ENCODE measurements at regions not wholly inside any gene's neighbourhood (a gene's known extent, or its start where the extent isn't known, plus 50 kb on each side); places are given as distances from the start of the nearest gene placed in this dataset.

- no peak for ATAC-seq (replicated peaks; ENCODE audit: extremely low read depth, poor library complexity, severe bottlenecking)
- Mint-ChIP-seq H3K9me3 (no peaks in the 10 kb centered on the region), H3K4me1 (no peaks in the 10 kb centered on the region), H3K36me3 (ENCODE audit: insufficient read depth) (no peaks in the 10 kb centered on the region), H3K27me3 (no peaks in the 10 kb centered on the region), H3K4me3 (no peak overlapping the region), H3K27ac (ENCODE audit: low read depth) (no peak overlapping the region)
- DNase-seq (ENCODE audit: low spot score in 2 of 2): no peak
These were observed 147.0 kb upstream of the TNRC6C start for GRCh38 chr17:77811521-77811920.

DNA sequence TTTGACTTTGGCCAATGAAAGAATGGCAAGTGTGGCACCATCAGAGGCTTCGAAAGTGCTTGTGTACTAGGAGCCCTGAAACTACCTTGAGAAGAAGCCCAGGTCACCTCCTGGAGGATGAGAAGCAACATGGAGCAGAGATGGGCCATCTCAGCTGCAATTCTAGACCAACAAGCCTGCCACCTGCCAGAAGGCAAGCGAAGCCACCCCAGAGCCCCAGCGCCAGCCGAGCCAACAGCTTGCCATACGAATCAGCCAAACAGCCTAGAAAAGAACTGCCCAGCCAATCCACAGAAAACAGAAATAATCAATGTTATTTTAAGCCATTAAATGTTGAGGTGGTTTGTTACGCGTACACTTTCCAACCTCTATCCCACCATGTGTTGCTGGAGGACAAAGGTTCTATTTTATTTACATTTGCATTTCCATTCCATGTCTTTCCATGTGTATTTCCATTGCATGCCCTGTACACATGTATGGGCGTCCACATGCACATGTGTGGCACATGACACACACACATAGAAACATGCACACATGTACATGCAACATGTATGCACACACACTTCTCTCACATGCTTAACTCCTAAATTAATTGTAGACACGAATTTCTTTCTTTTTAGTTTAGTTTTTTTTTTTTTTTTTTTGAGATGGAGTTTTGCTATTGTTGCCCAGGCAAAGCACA is 144.3 kb upstream of the TNRC6C start:
- Mint-ChIP-seq H3K4me3 (no peak overlapping the region), H3K9me3 (no peaks in the 10 kb centered on the region), H3K36me3 (ENCODE audit: insufficient read depth) (peaks cover 4% of the 10 kb centered on the region), H3K4me1 (no peaks in the 10 kb centered on the region), H3K27ac (ENCODE audit: low read depth) (no peak overlapping the region), H3K27me3 (no peaks in the 10 kb centered on the region)
- ATAC-seq (replicated peaks; ENCODE audit: extremely low read depth, poor library complexity, severe bottlenecking) (no peak), DNase-seq (ENCODE audit: low spot score in 2 of 2) (no peak)

GRCh38 chr17:77815127-77815905 is 143.2 kb upstream of the TNRC6C start:
- no peaks in the 10 kb centered on the region for H3K9me3 Mint-ChIP-seq
- ATAC-seq (replicated peaks; ENCODE audit: extremely low read depth, poor library complexity, severe bottlenecking): no peak
- no peak overlapping the region for H3K27ac Mint-ChIP-seq (ENCODE audit: low read depth)
- no peaks in the 10 kb centered on the region for H3K4me1 Mint-ChIP-seq
- DNase-seq (ENCODE audit: low spot score in 2 of 2): no peak
- H3K36me3 Mint-ChIP-seq (ENCODE audit: insufficient read depth): peaks cover 4% of the 10 kb centered on the region
- no peaks in the 10 kb centered on the region for H3K27me3 Mint-ChIP-seq
- no peak overlapping the region for H3K4me3 Mint-ChIP-seq

DNA sequence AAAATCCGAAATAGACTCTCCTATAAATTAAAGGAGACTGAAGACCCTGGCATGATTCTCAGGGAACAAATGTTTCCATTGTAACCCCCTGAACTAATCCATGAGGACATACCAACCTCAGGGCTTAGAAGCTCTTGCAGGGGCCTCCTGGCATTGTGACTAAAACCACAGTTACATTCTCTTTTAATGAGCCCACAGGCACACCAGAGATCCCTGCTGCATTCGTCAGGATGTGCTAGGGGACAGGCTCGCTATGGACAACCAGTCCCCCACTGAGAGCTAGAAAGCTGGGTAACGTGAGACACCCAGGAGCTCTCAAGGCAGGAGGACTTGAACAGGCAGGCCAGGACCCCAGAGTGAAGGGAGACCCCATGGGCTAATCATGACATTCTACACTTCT is 140.6 kb upstream of the TNRC6C start:
- Mint-ChIP-seq H3K36me3 (ENCODE audit: insufficient read depth) (peaks cover 4% of the 10 kb centered on the region), H3K27ac (ENCODE audit: low read depth) (peak overlapping the region; percentile 31), H3K27me3 (no peaks in the 10 kb centered on the region), H3K4me1 (no peaks in the 10 kb centered on the region), H3K9me3 (no peaks in the 10 kb centered on the region), H3K4me3 (no peak overlapping the region)
- DNase-seq (ENCODE audit: low spot score in 2 of 2) (no peak), ATAC-seq (replicated peaks; ENCODE audit: extremely low read depth, poor library complexity, severe bottlenecking) (no peak)

DNA sequence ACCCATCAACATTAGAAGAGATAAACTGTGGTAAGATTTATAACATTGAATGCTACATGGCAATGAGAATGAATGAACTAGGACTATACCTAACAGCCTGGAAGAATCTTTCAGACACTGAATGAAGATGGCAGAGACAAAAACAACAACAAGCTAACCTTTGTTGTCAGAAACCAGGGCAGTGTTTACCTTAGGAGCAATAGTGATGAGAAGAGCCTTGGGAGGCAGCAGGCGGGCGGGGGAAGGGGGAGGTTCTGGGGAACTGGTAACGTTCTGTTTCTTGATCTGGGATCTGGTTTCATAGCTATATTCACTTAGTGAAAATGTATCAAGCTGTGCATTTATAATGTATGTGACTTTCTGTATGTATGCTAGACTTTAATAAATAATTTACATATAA is 139.0 kb upstream of the TNRC6C start:
- Mint-ChIP-seq H3K9me3 (no peaks in the 10 kb centered on the region), H3K4me3 (no peak overlapping the region), H3K4me1 (peaks cover 4% of the 10 kb centered on the region), H3K27ac (ENCODE audit: low read depth) (no peak overlapping the region), H3K27me3 (no peaks in the 10 kb centered on the region), H3K36me3 (ENCODE audit: insufficient read depth) (peaks cover 4% of the 10 kb centered on the region)
- DNase-seq (ENCODE audit: low spot score in 2 of 2) (no peak), ATAC-seq (replicated peaks; ENCODE audit: extremely low read depth, poor library complexity, severe bottlenecking) (no peak)

- no peak for ATAC-seq (replicated peaks; ENCODE audit: extremely low read depth, poor library complexity, severe bottlenecking)
- H3K27me3 Mint-ChIP-seq: no peaks in the 10 kb centered on the region
- peaks cover 4% of the 10 kb centered on the region for H3K36me3 Mint-ChIP-seq (ENCODE audit: insufficient read depth)
- H3K9me3 Mint-ChIP-seq: no peaks in the 10 kb centered on the region
- DNase-seq (ENCODE audit: low spot score in 2 of 2): no peak
- H3K4me1 Mint-ChIP-seq: peaks cover 4% of the 10 kb centered on the region
- H3K4me3 Mint-ChIP-seq: no peak overlapping the region
- H3K27ac Mint-ChIP-seq (ENCODE audit: low read depth): no peak overlapping the region
These were observed 137.4 kb upstream of the TNRC6C start for GRCh38 chr17:77821114-77821513.

GRCh38 chr17:77822302-77823030 is 136.0 kb upstream of the TNRC6C start:
- no peaks in the 10 kb centered on the region for H3K27me3 Mint-ChIP-seq
- no peak overlapping the region for H3K27ac Mint-ChIP-seq (ENCODE audit: low read depth)
- H3K4me1 Mint-ChIP-seq: peaks cover 4% of the 10 kb centered on the region
- H3K36me3 Mint-ChIP-seq (ENCODE audit: insufficient read depth): peaks cover 1% of the 10 kb centered on the region
- DNase-seq (ENCODE audit: low spot score in 2 of 2) (no peak), ATAC-seq (replicated peaks; ENCODE audit: extremely low read depth, poor library complexity, severe bottlenecking) (no peak)
- H3K9me3 Mint-ChIP-seq: no peaks in the 10 kb centered on the region
- H3K4me3 Mint-ChIP-seq: no peak overlapping the region

DNA sequence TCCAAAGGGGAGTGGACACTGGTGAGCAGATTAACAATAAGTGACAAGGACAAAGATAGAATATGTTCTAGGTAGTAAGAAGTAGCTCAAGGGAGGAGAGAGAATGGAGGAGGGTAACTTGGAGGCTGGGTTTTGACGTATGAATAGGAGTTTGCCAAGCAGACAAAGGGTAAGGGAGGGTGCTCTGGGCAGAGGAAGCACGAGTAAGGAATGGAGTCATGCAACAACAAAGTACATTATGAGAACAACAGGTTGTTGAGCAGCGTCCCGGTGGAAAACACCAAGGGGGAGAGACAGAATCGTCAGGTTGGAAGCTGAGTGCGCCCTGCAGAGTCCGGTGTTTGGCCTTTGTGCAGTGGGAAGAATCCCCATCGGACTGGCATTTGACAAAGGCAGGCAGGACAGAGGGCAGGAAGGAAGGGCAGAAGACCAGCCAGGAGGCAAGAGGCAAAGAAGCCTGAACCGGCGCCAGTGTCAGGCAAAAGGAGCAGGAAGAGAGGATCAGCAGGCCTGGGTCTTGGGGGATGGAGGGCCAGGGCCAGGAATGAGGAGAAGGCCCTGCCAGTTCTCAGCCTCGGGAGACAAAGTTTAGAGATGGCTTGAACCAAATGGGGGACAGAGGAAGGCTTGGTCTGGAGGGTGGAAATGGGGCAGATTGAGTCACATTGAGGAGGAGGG is 134.3 kb upstream of the TNRC6C start:
- DNase-seq (ENCODE audit: low spot score in 2 of 2) (no peak), ATAC-seq (replicated peaks; ENCODE audit: extremely low read depth, poor library complexity, severe bottlenecking) (no peak)
- Mint-ChIP-seq H3K4me1 (peaks cover 12% of the 10 kb centered on the region), H3K4me3 (no peak overlapping the region), H3K27me3 (no peaks in the 10 kb centered on the region), H3K27ac (ENCODE audit: low read depth) (no peak overlapping the region), H3K36me3 (ENCODE audit: insufficient read depth) (no peaks in the 10 kb centered on the region), H3K9me3 (no peaks in the 10 kb centered on the region)

- Mint-ChIP-seq H3K27me3 (no peaks in the 10 kb centered on the region), H3K9me3 (no peaks in the 10 kb centered on the region), H3K4me3 (no peak overlapping the region), H3K36me3 (ENCODE audit: insufficient read depth) (no peaks in the 10 kb centered on the region), H3K4me1 (peaks cover 12% of the 10 kb centered on the region), H3K27ac (ENCODE audit: low read depth) (no peak overlapping the region)
- ATAC-seq (replicated peaks; ENCODE audit: extremely low read depth, poor library complexity, severe bottlenecking) (no peak), DNase-seq (ENCODE audit: low spot score in 2 of 2) (no peak)
These were observed 133.7 kb upstream of the TNRC6C start for GRCh38 chr17:77824780-77825280.

GRCh38 chr17:77825621-77826020 is 132.9 kb upstream of the TNRC6C start:
- Mint-ChIP-seq H3K4me3 (no peak overlapping the region), H3K9me3 (no peaks in the 10 kb centered on the region), H3K27ac (ENCODE audit: low read depth) (no peak overlapping the region), H3K27me3 (no peaks in the 10 kb centered on the region), H3K4me1 (peaks cover 15% of the 10 kb centered on the region), H3K36me3 (ENCODE audit: insufficient read depth) (no peaks in the 10 kb centered on the region)
- ATAC-seq (replicated peaks; ENCODE audit: extremely low read depth, poor library complexity, severe bottlenecking): no peak
- no peak for DNase-seq (ENCODE audit: low spot score in 2 of 2)

DNA sequence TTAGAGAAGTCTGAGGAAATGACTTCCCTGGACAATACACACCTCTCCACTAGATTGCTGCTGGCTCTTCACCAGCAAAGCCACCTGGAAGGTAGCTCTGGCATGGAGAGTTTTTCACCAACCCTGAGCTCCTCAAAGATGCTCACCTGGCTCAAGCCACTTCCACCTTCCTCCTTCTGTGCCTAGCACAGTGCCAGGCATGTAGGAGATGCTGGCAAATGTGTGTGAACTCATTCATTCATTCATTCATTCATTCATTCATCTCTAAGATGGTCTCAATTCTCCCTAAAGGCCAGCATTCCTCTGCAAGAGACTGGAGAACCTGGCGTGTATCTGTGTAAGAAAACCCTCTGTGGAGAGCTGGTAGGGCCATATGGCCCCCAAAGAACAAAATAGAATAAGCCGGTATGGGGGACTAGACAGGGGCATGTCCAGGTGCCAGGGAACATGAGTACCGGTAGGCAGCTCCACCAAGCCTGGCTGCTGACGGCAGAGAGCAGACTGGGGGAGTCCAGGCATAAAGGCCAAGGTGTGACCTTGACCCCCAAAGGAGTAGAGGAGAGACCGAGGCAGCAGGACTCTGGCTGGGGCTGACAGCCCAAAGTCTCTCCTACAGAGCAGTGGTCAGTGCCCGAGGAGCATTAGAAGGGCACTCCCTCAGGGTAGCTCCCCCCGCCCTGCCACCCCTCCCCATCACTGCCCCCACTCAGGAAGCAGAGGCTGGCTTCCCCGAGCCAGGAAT is 132.2 kb upstream of the TNRC6C start:
- H3K27me3 Mint-ChIP-seq: no peaks in the 10 kb centered on the region
- no peak overlapping the region for H3K4me3 Mint-ChIP-seq
- no peaks in the 10 kb centered on the region for H3K9me3 Mint-ChIP-seq
- H3K27ac Mint-ChIP-seq (ENCODE audit: low read depth): no peak overlapping the region
- DNase-seq (ENCODE audit: low spot score in 2 of 2): no peak
- no peak for ATAC-seq (replicated peaks; ENCODE audit: extremely low read depth, poor library complexity, severe bottlenecking)
- peaks cover 17% of the 10 kb centered on the region for H3K4me1 Mint-ChIP-seq
- H3K36me3 Mint-ChIP-seq (ENCODE audit: insufficient read depth): no peaks in the 10 kb centered on the region

GRCh38 chr17:77827039-77827438 is 131.5 kb upstream of the TNRC6C start:
- no peaks in the 10 kb centered on the region for H3K9me3 Mint-ChIP-seq
- H3K36me3 Mint-ChIP-seq (ENCODE audit: insufficient read depth): no peaks in the 10 kb centered on the region
- no peak for DNase-seq (ENCODE audit: low spot score in 2 of 2)
- H3K27me3 Mint-ChIP-seq: no peaks in the 10 kb centered on the region
- ATAC-seq (replicated peaks; ENCODE audit: extremely low read depth, poor library complexity, severe bottlenecking): no peak
- no peak overlapping the region for H3K4me3 Mint-ChIP-seq
- no peak overlapping the region for H3K27ac Mint-ChIP-seq (ENCODE audit: low read depth)
- peaks cover 17% of the 10 kb centered on the region for H3K4me1 Mint-ChIP-seq
